ENCODE measurements at regions not wholly inside any gene's neighbourhood (a gene's known extent, or its start where the extent isn't known, plus 50 kb on each side); places are given as distances from the start of the nearest gene placed in this dataset.

- Histone ChIP-seq H3K4me3 (ENCODE audit: control insufficient read depth in 2 of 3, extremely low read depth in 1 of 3, insufficient read depth in 2 of 3, low read depth in 1 of 3, low read length in 3 of 3) (no peak overlapping the region), H3K4me1 (ENCODE audit: control insufficient read depth, extremely low read depth, insufficient read depth, low read length) (no peaks in the 10 kb centered on the region), H3K79me2 (ENCODE audit: control insufficient read depth, insufficient read depth, low read length) (no peaks in the 10 kb centered on the region), H3K9ac (ENCODE audit: control insufficient read depth, extremely low read depth, insufficient read depth, low read length) (no peak overlapping the region), H3K4me2 (ENCODE audit: control insufficient read depth, extremely low read depth, insufficient read depth, low read depth, low read length) (no peak overlapping the region), H4K20me1 (ENCODE audit: control insufficient read depth, extremely low read depth, insufficient read depth, low read length) (no peaks in the 10 kb centered on the region), H3K27me3 (ENCODE audit: control insufficient read depth, extremely low read depth, insufficient read depth, low read length) (no peaks in the 10 kb centered on the region), H3K9me3 (ENCODE audit: control insufficient read depth, low read depth, low read length) (no peaks in the 10 kb centered on the region), H3K27ac (ENCODE audit: control insufficient read depth, insufficient read depth, low read length) (no peak overlapping the region), H3K9me1 (ENCODE audit: control insufficient read depth, extremely low read depth, insufficient read depth, low read length) (no peaks in the 10 kb centered on the region), H2AFZ (ENCODE audit: control insufficient read depth, low read length) (no peak overlapping the region), H3K36me3 (ENCODE audit: control insufficient read depth in 2 of 2, extremely low read depth in 1 of 2, insufficient read depth in 2 of 2, low read length in 2 of 2) (no peaks in the 10 kb centered on the region)
- dilution Hi-C loops (cut with MboI; ENCODE audit: extremely low pct_ligation_motif_present, low sequenced_read_pairs): no loop called here
- DNase-seq (ENCODE audit: low read depth, low spot score) (no peak), FAIRE-seq (no peak)
- TF ChIP-seq CTCF (optimal IDR thresholded peaks at IDR 0.05 in 1 of 3, IDR thresholded peaks at IDR 0.05 in 1 of 3, conservative IDR thresholded peaks at IDR 0.05 in 1 of 3; ENCODE audit: extremely low read depth in 1 of 3, insufficient read depth in 2 of 3, low read length in 3 of 3) (no peak), EZH2 (IDR thresholded peaks at IDR 0.05; ENCODE audit: low read length) (no peak)
Observed at GRCh38 chr4:82033862-82034261, 339.9 kb downstream of the HNRNPD start.

GRCh38 chr4:82031376-82031927, 342.3 kb downstream of the HNRNPD start:
- no peak for FAIRE-seq
- no peak overlapping the region for H3K27ac ChIP-seq (ENCODE audit: control insufficient read depth, insufficient read depth, low read length)

More at GRCh38 chr4:82031376-82031927, 342.3 kb downstream of the HNRNPD start:
- H3K9me3 ChIP-seq (ENCODE audit: control insufficient read depth, low read depth, low read length): no peaks in the 10 kb centered on the region
- dilution Hi-C loops (cut with MboI; ENCODE audit: extremely low pct_ligation_motif_present, low sequenced_read_pairs): no loop called here
- H3K4me3 ChIP-seq (ENCODE audit: control insufficient read depth in 2 of 3, extremely low read depth in 1 of 3, insufficient read depth in 2 of 3, low read depth in 1 of 3, low read length in 3 of 3): no peak overlapping the region
- H3K79me2 ChIP-seq (ENCODE audit: control insufficient read depth, insufficient read depth, low read length): no peaks in the 10 kb centered on the region
- no peaks in the 10 kb centered on the region for H3K9me1 ChIP-seq (ENCODE audit: control insufficient read depth, extremely low read depth, insufficient read depth, low read length)
- TF ChIP-seq CTCF (optimal IDR thresholded peaks at IDR 0.05 in 1 of 3, IDR thresholded peaks at IDR 0.05 in 1 of 3, conservative IDR thresholded peaks at IDR 0.05 in 1 of 3; ENCODE audit: extremely low read depth in 1 of 3, insufficient read depth in 2 of 3, low read length in 3 of 3): no peak
- no peak for TF ChIP-seq EZH2 (IDR thresholded peaks at IDR 0.05; ENCODE audit: low read length)
- no peak overlapping the region for H3K9ac ChIP-seq (ENCODE audit: control insufficient read depth, extremely low read depth, insufficient read depth, low read length)
- no peaks in the 10 kb centered on the region for H3K4me1 ChIP-seq (ENCODE audit: control insufficient read depth, extremely low read depth, insufficient read depth, low read length)
- H3K36me3 ChIP-seq (ENCODE audit: control insufficient read depth in 2 of 2, extremely low read depth in 1 of 2, insufficient read depth in 2 of 2, low read length in 2 of 2): no peaks in the 10 kb centered on the region
- DNase-seq (ENCODE audit: low read depth, low spot score): no peak
- no peaks in the 10 kb centered on the region for H4K20me1 ChIP-seq (ENCODE audit: control insufficient read depth, extremely low read depth, insufficient read depth, low read length)
- peaks cover 4% of the 10 kb centered on the region for H3K27me3 ChIP-seq (ENCODE audit: control insufficient read depth, extremely low read depth, insufficient read depth, low read length)
- H2AFZ ChIP-seq (ENCODE audit: control insufficient read depth, low read length): no peak overlapping the region
- H3K4me2 ChIP-seq (ENCODE audit: control insufficient read depth, extremely low read depth, insufficient read depth, low read depth, low read length): no peak overlapping the region

All from keratinocyte (primary cell).